Activated CD4-positive, alpha-beta T cell treated with anti-CD3 and anti-CD28 coated beads, Interleukin-2, amount 10 ng/mL, durations not matched to agents 7 days and 5 days (primary cell): ENCODE measurements at regions not wholly inside any gene's neighbourhood (a gene's known extent, or its start where the extent isn't known, plus 50 kb on each side); places are given as distances from the start of the nearest gene placed in this dataset.

ENCODE experiments used
- CTCF ChIA-PET: fragments of 350-600 bp; sonication (Branson Sonifier 250); formaldehyde crosslinking; loops from one replicate; lab custom pipeline; 2021; ENCODE audit warnings: antibody characterized with exemption; lab: Charles Lee
- POLR2A ChIA-PET: fragments of 350-600 bp; sonication (Branson Sonifier 250); formaldehyde crosslinking; loops from one replicate; lab custom pipeline; 2021; ENCODE audit warnings: antibody characterized with exemption; lab: Charles Lee
- DNase-seq: peaks from one replicate; pipeline ENCODE4 v3.0.0-alpha.2; 2020
- H3K27ac Mint-ChIP-seq: one replicate; pipeline ENCODE4 v1.8.0; 2021; ENCODE audit warnings: mild to moderate bottlenecking, moderate library complexity, mixed read lengths
- H3K27me3 Mint-ChIP-seq: one replicate; pipeline ENCODE4 v1.8.0; 2021; ENCODE audit warnings: mixed read lengths
- H3K36me3 Mint-ChIP-seq: one replicate; pipeline ENCODE4 v1.8.0; 2021; ENCODE audit warnings: low read depth, mixed read lengths
- H3K4me1 Mint-ChIP-seq: one replicate; pipeline ENCODE4 v1.8.0; 2021; ENCODE audit warnings: mixed read lengths
- H3K4me3 Mint-ChIP-seq: one replicate; pipeline ENCODE4 v1.8.0; 2021; ENCODE audit warnings: mild to moderate bottlenecking, moderate library complexity, mixed read lengths
- H3K9me3 Mint-ChIP-seq: one replicate; pipeline ENCODE4 v1.8.0; 2021; ENCODE audit warnings: mixed read lengths

GRCh38 chr2:15868704-15869103, 71.6 kb upstream of the MYCN start:
- CTCF ChIA-PET = no interaction called here
- DNase-seq = no peak
- no peak overlapping the region for H3K4me3 Mint-ChIP-seq
- no peak overlapping the region for H3K27ac Mint-ChIP-seq
- no peaks in the 10 kb centered on the region for H3K4me1 Mint-ChIP-seq
- H3K27me3 Mint-ChIP-seq = peaks cover 4% of the 10 kb centered on the region
- POLR2A ChIA-PET = no interaction called here
- H3K9me3 Mint-ChIP-seq = no peaks in the 10 kb centered on the region
- no peaks in the 10 kb centered on the region for H3K36me3 Mint-ChIP-seq

- Mint-ChIP-seq H3K27me3 (peaks cover 4% of the 10 kb centered on the region), H3K36me3 (no peaks in the 10 kb centered on the region), H3K4me3 (no peak overlapping the region), H3K4me1 (no peaks in the 10 kb centered on the region), H3K27ac (no peak overlapping the region), H3K9me3 (no peaks in the 10 kb centered on the region)
- ChIA-PET POLR2A (no interaction called here), CTCF (no interaction called here)
- no peak for DNase-seq
Observed at GRCh38 chr2:15869396-15869795, 71.0 kb upstream of the MYCN start.

GRCh38 chr2:15869871-15870270, 70.5 kb upstream of the MYCN start:
- no peaks in the 10 kb centered on the region for H3K9me3 Mint-ChIP-seq
- ChIA-PET POLR2A (no interaction called here), CTCF (no interaction called here)
- no peaks in the 10 kb centered on the region for H3K36me3 Mint-ChIP-seq
- H3K4me3 Mint-ChIP-seq = no peak overlapping the region
- peaks cover 4% of the 10 kb centered on the region for H3K27me3 Mint-ChIP-seq
- no peak for DNase-seq
- H3K27ac Mint-ChIP-seq = no peak overlapping the region
- H3K4me1 Mint-ChIP-seq = no peaks in the 10 kb centered on the region

GRCh38 chr2:15870565-15870964, 69.8 kb upstream of the MYCN start:
- Mint-ChIP-seq H3K27me3 (peaks cover 4% of the 10 kb centered on the region), H3K36me3 (no peaks in the 10 kb centered on the region), H3K27ac (no peak overlapping the region), H3K9me3 (no peaks in the 10 kb centered on the region), H3K4me1 (no peaks in the 10 kb centered on the region), H3K4me3 (no peak overlapping the region)
- CTCF ChIA-PET = no interaction called here
- POLR2A ChIA-PET = no interaction called here
- no peak for DNase-seq

GRCh38 chr2:15871239-15871783, 69.0 kb upstream of the MYCN start:
- H3K27me3 Mint-ChIP-seq = peaks cover 4% of the 10 kb centered on the region
- H3K4me1 Mint-ChIP-seq = no peaks in the 10 kb centered on the region
- no peaks in the 10 kb centered on the region for H3K9me3 Mint-ChIP-seq
- H3K27ac Mint-ChIP-seq = no peak overlapping the region
- no peak for DNase-seq
- ChIA-PET POLR2A (no interaction called here), CTCF (no interaction called here)
- H3K36me3 Mint-ChIP-seq = no peaks in the 10 kb centered on the region
- no peak overlapping the region for H3K4me3 Mint-ChIP-seq

GRCh38 chr2:15872854-15873253, 67.5 kb upstream of the MYCN start:
- no peak overlapping the region for H3K4me3 Mint-ChIP-seq
- H3K9me3 Mint-ChIP-seq = peaks cover 2% of the 10 kb centered on the region
- peaks cover 6% of the 10 kb centered on the region for H3K27me3 Mint-ChIP-seq
- H3K27ac Mint-ChIP-seq = no peak overlapping the region
- no peak for DNase-seq
- ChIA-PET CTCF (no interaction called here), POLR2A (no interaction called here)
- no peaks in the 10 kb centered on the region for H3K36me3 Mint-ChIP-seq
- no peaks in the 10 kb centered on the region for H3K4me1 Mint-ChIP-seq

GRCh38 chr2:15874321-15874720, 66.0 kb upstream of the MYCN start:
- POLR2A ChIA-PET = no interaction called here
- DNase-seq = no peak
- CTCF ChIA-PET = no interaction called here
- Mint-ChIP-seq H3K36me3 (no peaks in the 10 kb centered on the region), H3K9me3 (peaks cover 2% of the 10 kb centered on the region), H3K4me1 (no peaks in the 10 kb centered on the region), H3K4me3 (no peak overlapping the region), H3K27me3 (peaks cover 4% of the 10 kb centered on the region), H3K27ac (no peak overlapping the region)

- peaks cover 2% of the 10 kb centered on the region for H3K9me3 Mint-ChIP-seq
- H3K27me3 Mint-ChIP-seq = peaks cover 4% of the 10 kb centered on the region
- H3K4me1 Mint-ChIP-seq = no peaks in the 10 kb centered on the region
- POLR2A ChIA-PET = no interaction called here
- no peak overlapping the region for H3K4me3 Mint-ChIP-seq
- H3K36me3 Mint-ChIP-seq = no peaks in the 10 kb centered on the region
- no peak for DNase-seq
- H3K27ac Mint-ChIP-seq = no peak overlapping the region
- CTCF ChIA-PET = no interaction called here
Observed at GRCh38 chr2:15874854-15875804, 65.2 kb upstream of the MYCN start.

GRCh38 chr2:15875969-15876705, 64.2 kb upstream of the MYCN start:
- Mint-ChIP-seq H3K9me3 (peaks cover 5% of the 10 kb centered on the region), H3K36me3 (no peaks in the 10 kb centered on the region), H3K27me3 (peaks cover 2% of the 10 kb centered on the region), H3K4me3 (no peak overlapping the region), H3K27ac (no peak overlapping the region), H3K4me1 (no peaks in the 10 kb centered on the region)
- CTCF ChIA-PET = no interaction called here
- POLR2A ChIA-PET = no interaction called here
- no peak for DNase-seq

GRCh38 chr2:15880226-15881119, 59.9 kb upstream of the MYCN start:
- DNase-seq = no peak
- H3K4me1 Mint-ChIP-seq = no peaks in the 10 kb centered on the region
- POLR2A ChIA-PET = no interaction called here
- H3K9me3 Mint-ChIP-seq = peaks cover 5% of the 10 kb centered on the region
- no peak overlapping the region for H3K4me3 Mint-ChIP-seq
- H3K27me3 Mint-ChIP-seq = peaks cover 4% of the 10 kb centered on the region
- H3K36me3 Mint-ChIP-seq = no peaks in the 10 kb centered on the region
- no peak overlapping the region for H3K27ac Mint-ChIP-seq
- CTCF ChIA-PET = no interaction called here

- CTCF ChIA-PET = no interaction called here
- no peak for DNase-seq
- H3K4me1 Mint-ChIP-seq = no peaks in the 10 kb centered on the region
- no peak overlapping the region for H3K27ac Mint-ChIP-seq
- peaks cover 4% of the 10 kb centered on the region for H3K27me3 Mint-ChIP-seq
- H3K4me3 Mint-ChIP-seq = no peak overlapping the region
- H3K36me3 Mint-ChIP-seq = no peaks in the 10 kb centered on the region
- POLR2A ChIA-PET = no interaction called here
- peaks cover 5% of the 10 kb centered on the region for H3K9me3 Mint-ChIP-seq
Observed at GRCh38 chr2:15881120-15881433, 59.3 kb upstream of the MYCN start.

- no peak overlapping the region for H3K4me3 Mint-ChIP-seq
- CTCF ChIA-PET = no interaction called here
- H3K27me3 Mint-ChIP-seq = peaks cover 4% of the 10 kb centered on the region
- DNase-seq = no peak
- peaks cover 3% of the 10 kb centered on the region for H3K9me3 Mint-ChIP-seq
- H3K4me1 Mint-ChIP-seq = no peaks in the 10 kb centered on the region
- H3K27ac Mint-ChIP-seq = no peak overlapping the region
- H3K36me3 Mint-ChIP-seq = no peaks in the 10 kb centered on the region
- POLR2A ChIA-PET = no interaction called here
Observed at GRCh38 chr2:15881676-15882075, 58.7 kb upstream of the MYCN start.
